ENCODE measurements at regions not wholly inside any gene's neighbourhood (a gene's known extent, or its start where the extent isn't known, plus 50 kb on each side); places are given as distances from the start of the nearest gene placed in this dataset.
A peak's percentile ranks its signal among the peaks of the same experiment; 100 is the strongest.
"Not testable (repeated sequence)": the region's sequence is repeated elsewhere in the genome, so short reads cannot be mapped to it uniquely, and the experiment has no call there.

DNA sequence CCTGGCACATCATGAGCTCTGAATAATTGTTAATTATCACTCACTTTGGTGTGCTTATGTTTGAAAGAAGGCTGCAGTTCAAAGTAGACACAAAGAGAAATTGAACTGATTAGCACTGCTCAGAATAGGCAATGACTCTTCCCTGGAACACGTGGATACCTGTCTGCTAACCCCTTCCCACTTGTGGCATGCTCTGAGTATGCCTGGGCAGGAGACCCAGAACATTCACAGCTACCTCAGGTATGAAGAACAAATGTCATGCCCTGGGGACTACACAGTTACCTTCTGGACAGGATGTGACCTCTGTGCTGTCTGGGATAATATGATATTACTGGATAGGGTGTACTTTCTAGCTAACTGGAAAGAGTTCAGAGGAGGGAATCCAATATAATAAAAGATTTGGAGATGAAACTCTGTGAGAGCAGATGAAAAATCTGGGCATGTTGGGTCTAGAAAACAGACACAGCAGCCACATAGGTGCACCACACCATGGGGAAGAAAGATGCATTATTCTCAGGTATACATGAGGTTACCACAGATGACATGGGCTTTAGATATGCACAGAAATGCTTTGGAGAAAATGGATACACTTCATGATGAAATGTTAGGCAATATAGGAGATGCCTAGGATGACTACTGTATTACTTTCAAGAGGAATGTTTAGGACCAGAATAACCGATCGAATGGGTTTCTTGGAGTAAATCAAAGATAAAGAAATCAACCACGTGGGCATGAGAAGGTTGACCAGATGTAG lies 324.2 kb upstream of the PREP start:
- peak; percentile 29 to 30 for DNase-seq (ENCODE audit: low read depth in 2 of 2)

DNA sequence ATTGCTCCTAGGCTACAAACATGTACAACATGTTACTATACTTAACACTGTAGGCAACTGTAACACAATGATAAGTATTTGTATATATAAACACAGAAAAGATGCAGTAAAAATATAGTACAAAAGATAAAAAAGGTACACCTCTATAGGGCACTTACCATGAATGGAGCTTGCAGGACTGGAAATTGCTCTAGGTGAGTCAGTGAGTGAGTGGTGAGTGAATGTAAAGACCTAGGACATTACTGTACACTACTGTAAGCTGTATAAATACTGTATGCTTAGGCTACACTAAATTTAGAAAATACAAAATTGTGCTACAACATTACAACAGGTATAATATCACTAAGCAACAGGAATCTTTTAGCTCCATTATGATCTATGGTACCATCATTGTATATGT lies 312.0 kb upstream of the PREP start:
- no peak for DNase-seq (ENCODE audit: low read depth in 2 of 2)

DNA sequence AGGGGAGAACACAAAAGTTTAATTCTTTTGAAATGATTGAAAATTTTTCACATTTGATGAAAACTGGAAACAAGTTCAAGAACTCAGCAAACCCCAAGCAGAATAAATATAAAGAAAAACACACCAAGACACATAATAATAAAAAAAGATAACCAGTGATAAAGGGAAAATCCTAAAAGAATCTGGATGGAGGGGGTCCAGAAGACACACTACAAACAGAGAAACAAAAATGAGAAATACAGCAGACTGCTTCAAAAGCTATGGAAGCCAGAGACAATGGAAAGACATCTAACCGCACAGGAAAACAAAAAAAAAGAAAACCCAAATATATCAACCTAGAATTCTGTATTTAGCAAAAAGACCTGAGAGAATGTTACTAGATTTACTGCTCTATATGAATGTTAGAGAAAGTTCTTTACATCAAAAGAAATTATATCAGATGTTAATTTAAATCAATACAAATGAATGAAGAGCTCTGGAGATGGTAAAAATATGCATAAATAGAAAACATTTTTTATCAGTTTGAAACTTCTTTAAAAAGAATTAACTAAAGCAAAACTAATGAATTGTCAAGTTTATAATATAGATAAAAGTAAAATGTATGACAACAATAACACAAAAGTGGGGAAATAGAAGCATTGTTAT lies 310.7 kb upstream of the PREP start:
- no peak for DNase-seq (ENCODE audit: low read depth in 2 of 2)

DNA sequence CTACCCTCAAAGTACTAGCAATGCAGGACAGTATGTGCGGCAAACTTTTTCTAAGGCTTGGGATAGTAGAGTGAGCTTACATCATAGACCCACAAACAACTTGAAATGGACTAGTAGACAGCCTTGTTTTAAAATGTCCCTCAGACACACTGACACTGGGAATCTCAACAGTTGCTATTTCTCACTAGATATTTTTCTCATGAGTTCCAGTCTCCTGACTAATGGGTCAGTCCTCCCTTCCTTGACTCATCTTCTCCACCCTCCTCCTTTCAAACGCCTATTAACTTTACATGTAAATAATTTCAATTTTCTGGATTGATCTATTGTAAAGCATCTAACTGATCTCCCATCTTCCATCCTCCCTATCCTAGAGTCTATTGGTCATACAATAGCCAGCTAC lies 308.3 kb upstream of the PREP start:
- DNase-seq (ENCODE audit: low read depth in 2 of 2), result no peak

DNA sequence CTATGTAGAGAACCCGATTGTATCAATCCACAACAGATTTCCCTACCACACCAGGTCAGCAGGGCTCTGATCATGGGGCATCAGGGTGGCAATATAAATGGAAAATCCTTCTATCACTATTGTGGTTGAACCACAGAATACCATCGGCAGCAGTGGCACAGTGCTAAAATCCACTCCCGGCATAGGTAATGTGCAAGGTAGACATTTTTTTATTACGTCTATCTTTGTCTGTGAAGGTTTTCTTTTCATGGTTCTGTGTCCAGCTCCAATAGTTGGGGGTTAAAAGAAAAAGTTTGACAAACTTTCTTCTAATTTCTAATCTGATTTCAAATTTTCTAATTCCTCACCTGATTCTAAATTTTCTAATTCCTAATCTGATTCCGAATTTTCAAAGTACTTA lies 302.7 kb upstream of the PREP start:
- DNase-seq (ENCODE audit: low read depth in 2 of 2), result no peak

DNA sequence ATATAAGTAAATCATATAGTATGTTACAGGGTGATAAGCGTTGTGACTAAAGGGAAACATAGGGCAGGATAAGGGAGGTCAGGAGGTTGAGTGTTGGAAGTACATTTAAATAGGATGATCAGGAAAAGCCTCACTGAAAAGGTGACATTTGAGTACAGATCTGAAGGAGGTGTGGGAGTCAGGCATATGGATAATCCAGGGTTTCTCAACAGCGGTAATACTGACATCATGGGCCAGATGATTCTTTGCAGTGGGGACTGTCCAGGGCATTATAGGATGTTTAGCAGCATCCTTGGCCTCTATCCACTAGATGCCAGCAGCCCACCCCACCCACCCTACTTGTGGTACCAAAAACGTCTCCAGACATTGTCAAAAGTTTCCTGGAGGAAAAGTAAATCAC lies 292.6 kb upstream of the PREP start:
- no peak for DNase-seq (ENCODE audit: low read depth in 2 of 2)

DNA sequence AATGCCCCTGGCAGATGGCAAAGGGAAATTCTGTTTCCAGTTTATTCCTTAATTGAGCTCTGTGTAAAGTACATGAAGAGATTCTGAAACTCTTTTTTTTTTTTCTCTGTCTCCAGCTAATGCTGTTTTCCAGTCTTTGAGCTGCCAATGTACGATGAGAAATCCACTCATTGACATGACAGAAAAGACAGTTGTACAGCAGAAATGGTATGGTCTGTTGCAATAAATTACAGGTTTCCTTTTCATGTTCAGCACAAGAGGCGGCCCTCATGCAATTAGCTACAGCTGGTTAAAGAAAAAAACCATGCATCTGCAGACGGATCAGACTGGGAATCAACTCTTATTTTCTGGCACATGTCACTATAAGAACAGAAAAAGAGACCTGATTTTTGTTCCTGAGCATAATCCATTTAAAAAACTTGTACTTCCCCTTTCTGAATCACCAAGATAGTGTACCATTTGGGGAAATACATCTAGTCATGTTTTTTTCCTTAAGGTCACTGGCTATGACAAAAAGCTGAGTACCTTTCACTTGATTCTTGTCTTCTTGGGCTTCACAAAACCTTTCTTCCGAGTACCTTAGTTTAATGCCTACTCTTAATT lies 289.8 kb upstream of the PREP start:
- no peak for DNase-seq (ENCODE audit: low read depth in 2 of 2)

DNA sequence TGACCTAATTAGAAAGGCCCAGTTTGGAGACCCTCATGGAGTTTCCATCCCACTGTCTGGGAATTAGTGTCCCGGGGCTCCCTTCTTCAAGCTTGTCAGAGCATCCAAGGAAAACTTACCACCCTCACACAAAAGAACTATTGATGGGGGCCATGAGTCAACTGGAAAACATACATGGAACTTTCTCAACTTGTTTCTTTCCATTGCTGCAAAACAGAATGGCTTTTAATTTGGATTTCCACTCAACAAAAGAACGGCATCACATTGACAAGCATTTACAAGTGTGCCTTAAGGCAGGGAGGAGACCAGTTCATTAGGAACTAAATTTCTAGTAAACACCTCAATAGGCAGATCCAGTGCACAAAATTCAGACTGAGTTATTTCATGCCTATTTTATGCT lies 289.1 kb upstream of the PREP start:
- DNase-seq (ENCODE audit: low read depth in 2 of 2), result no peak

DNA sequence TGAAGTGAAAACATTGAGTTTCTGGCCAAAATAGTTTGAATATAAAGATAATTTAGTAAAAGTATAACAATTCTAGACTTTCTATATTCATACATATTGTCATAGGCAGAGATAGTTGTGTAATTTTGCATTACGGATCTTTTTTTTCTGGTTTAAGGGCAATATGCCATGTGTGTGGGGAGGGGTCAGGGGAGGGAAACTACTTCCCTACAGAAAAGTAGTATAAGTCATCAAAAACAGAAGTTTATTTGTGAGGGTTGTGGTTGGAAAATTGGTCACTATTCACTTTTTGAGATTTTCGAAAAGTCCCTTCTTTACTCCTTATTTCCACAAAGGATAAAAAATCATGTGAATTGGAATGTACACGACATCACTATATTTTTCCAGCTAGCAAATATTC lies 288.2 kb upstream of the PREP start:
- DNase-seq (ENCODE audit: low read depth in 2 of 2), result no peak

DNA sequence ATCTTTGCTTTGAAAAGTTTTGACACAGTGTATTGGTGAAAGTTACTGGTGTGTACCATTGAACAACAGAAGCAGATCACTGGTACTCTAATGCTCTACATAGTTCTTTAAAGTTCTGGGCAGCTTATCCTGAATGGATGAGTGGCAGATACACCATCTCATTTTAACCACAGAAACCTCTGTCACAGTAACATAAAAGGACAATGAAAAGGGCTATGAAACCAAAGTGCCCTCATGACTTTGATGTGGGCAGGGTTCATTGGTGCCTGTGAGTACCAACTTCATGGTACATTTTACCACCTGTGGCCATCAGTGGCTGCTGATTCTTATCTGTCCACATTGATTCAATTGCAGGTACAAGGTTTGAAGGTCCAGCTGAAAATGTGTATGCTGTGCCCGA lies 285.7 kb upstream of the PREP start:
- DNase-seq (ENCODE audit: low read depth in 2 of 2), result no peak

DNA sequence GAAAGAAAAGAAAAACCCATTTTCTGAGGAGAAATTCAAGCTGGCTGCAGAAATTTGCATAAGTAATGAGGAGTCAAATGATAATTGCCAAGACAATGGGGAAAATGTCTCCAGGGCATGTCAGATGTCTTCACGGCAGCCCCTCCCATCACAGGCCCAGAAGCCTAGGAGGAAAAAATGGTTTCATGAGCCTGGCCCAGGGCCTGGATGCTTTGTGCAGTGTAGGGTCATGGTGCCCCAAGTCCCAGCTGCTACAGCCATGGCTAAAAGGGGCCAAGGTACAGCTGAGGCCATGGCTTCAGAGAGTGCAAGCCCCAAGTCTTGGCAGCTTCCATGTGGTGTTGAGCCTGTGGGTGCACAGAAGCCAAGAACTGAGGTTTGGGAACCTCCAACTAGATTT lies 283.9 kb upstream of the PREP start:
- DNase-seq (ENCODE audit: low read depth in 2 of 2), result not testable (repeated sequence)

DNA sequence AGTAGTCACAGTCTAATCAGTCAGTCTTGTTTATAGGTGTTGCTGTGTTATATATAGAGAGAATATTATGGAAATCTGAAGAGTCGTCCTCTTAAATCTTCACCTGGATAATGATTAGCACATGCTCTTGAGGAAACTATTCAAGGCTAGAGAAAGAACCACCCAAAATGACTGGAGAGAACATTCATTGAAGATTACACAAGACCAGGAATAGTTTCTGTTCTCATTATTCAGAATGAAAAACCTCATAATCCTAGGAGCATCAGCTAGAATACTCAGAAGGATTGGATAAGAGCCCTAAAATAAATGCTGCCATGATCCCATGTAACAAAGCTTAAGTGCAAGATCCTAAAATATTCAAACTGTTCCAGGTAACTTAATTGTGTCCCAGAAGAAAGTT lies 278.2 kb upstream of the PREP start:
- DNase-seq (ENCODE audit: low read depth in 2 of 2), result no peak

DNA sequence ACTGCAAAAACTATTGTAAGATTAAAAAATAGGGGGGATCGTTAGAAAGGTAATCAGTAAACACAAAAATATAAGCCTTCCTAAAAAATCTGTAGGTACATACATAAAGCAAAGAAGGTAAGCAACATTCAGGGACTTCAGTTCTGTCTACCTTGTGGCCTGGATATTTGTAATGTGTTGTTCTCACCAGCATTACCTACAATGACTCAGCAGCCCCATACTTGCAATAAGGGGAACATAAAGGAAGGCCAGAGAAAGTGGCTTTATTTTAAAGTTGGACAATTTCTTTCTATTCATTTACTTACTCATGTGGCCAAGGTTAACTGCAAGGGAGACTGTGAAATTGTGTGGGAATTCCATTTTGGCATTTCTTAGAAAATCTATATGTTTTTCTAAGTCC lies 277.2 kb upstream of the PREP start:
- no peak for DNase-seq (ENCODE audit: low read depth in 2 of 2)

DNA sequence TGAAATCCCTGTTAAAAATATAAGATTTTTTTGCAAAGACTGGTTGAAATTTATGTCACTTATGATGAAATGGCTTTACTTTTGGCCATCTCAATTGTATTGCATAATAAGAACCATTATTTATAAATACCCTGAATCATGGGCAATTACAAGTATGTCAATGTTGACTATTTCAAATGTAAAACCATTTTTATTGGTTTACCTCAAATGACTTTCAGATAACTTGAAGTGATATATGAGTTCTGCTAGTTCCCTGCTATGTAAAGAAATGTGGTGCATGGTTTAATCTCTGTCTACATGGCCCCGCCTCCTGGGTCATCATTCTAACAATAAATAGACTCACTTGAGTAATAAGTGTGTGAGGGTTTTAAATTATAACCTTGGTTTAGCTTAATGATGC lies 275.6 kb upstream of the PREP start:
- no peak for DNase-seq (ENCODE audit: low read depth in 2 of 2)

DNA sequence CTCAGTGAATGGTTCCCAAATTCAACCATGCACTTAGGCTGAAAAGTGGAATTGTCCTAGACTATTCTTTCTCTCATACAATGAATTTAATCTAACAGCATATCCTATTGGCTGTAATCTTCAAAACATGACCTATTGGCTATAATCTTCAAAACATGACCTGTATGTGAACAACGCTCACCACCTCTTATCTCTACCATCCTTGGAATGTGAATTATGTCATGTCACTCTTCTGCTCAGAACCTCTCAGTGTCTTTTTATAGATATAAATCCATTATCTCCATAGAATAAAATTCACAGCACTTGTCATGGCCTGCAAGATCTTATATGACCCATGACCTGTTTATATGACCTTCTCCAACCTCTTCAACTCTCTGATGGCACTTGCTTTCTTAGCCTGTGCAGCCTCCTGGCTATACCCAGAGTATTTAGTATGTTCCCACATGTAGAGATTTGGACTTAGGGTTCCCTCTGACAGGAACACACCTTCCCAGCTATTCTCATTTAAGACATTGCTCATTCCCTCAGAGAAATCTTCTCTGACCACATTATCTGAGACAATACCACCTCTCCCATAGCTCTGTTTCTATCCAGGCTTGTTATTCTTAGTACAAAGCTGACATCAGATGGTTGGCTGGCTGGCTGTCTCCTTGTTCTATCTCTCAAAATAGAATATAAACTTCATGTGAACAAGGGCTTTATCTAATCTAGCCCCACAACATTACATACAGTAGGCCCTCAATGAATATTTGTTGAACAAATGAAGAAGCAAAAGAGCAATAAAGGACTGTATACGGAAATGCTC lies 275.0 kb upstream of the PREP start:
- no peak for DNase-seq (ENCODE audit: low read depth in 2 of 2)

DNA sequence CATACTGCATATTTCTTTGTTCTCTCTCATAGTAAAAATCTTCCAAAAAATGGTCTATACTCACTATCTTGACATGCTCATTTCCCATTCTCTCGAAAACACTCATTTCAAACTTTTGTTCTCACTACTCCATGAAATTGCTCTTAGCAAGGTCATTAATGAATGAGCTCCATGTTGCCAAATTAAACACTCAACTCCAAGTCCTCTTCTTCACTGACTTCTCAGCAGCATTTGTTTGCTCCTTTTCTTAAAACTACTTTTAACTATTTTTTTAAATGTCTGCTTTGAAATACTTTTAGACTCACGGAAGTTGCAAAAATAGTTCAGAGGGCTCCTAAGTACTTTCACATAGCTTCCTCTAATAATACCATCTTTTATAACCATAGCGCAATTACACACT lies 274.0 kb upstream of the PREP start:
- no peak for DNase-seq (ENCODE audit: low read depth in 2 of 2)

DNA sequence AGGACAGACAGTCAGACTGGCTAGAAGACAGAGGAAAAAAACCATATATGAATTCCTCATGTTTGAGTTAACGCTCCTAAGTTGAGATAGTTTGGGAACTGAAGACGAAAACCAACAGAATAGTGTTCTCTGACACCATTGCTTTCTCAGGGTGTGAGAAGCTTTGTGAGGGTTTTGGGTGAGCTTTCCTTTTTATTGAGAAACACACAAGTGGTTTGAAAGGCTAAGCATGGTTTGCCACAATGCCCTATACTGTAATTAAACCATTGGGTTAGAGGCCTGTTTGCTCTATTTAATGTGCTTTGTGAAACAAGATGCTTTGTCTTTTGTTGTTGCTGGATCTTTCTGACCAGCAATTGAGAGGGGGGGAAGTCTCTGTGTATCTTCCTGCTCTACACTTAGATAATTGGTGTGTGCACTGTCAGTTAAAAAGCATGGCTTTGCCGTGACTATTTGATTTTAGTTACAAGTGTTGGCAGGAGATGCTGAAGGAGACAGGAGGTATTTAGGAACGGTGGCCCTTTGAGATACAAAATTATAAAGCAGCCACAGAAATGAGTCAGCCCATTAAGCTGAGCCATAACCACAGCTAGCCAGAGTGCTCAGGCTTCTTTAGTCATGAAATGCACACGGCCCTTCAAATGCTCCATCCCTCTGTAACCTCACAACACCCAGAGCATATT lies 273.0 kb upstream of the PREP start:
- DNase-seq (ENCODE audit: low read depth in 2 of 2), result peak; percentile 74 to 76

DNA sequence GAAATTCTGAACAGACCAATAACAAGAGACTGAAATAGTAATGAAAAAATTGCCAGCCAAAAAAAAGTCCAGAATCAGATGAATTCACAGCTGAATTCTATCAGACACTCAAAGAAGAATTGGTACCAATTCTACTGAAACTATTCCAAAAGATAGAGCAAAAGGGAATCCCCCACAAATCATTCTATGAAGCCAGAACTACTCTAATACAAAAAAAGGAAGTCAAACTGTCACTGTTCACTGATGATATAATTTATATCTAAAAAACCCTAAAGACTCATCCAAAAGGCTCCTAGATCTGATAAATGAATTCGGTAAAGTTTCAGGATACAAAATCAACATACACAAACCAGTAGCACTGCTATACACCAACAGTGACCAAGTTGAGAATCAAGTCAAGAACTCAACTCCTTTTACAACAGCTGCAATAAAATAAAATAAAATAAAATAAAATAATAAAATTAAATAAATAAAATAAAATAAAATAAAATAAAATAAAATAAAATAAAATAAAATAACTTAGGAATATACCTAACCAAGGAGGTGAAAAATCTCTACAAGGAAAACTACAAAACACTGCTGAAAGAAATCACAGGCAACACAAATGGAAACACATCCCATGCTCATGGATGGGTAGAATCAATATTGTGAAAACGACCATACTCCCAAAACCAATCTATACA lies 270.1 kb upstream of the PREP start:
- DNase-seq (ENCODE audit: low read depth in 2 of 2), result not testable (repeated sequence)

DNA sequence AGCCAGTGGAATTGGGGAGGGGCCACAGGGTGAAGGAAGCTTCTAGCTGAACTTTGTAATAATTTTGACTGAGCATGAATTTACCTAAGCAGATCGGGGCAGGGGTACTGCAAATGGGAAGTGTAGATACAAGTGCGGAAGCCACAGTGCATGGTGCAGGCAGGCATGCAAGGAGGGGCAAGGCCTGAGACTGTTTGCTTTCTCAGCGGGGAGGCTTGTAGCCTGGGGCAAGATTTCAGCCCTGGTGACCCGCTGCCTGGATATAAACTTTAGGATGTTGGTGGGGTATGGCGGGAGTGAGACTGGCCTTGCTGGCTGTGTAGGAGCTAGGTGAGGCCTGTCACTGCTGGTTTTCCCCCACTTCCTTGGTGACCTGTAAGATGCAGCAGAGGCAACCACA lies 266.4 kb upstream of the PREP start:
- no peak for DNase-seq (ENCODE audit: low read depth in 2 of 2)

DNA sequence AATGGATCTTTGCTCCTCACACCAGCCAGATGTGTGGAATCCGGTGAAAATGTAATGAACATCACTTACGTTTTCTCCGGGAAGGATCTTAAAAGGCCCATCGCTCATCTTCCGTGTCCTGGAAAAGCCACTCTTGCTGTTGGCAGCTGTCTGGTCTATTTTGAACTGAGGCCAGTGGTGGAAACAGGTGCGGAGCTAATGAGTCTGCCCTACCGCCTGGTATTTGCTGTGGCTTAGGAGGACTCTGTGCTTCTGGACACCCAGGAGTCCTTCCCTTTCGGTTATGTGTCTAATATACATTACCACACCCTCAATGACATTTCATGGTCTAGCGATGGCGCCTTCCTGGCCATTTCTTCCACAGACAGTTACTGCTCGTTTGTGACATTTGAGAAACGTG lies 264.2 kb upstream of the PREP start:
- DNase-seq (ENCODE audit: low read depth in 2 of 2), result no peak

DNA sequence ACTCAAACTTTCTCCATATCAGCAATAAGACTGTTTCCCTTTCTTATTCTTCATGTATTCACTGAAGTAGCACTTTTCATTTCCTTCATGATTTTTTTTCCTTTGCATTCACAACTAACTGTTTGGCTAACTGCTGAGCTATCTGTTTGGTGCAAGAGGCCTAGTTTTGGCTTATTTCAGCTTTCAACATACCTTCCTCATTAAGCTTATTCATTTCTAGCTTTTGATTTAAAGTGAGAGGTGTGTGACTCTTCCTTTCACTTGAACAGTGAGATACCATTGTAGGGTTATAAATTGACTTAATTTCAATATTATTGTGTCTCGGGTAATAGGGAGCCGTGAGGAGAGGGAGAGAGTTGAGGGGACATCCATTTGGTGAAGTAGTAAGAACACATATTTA lies 262.0 kb upstream of the PREP start:
- DNase-seq (ENCODE audit: low read depth in 2 of 2), result no peak
